OCI-LY1 (cell line): ENCODE measurements at regions not wholly inside any gene's neighbourhood (a gene's known extent, or its start where the extent isn't known, plus 50 kb on each side); places are given as distances from the start of the nearest gene placed in this dataset.

Experiments used
- CTCF ChIP-seq: fragments of 200-600 bp; sonication (generic), shearing (Covaris generic); IDR thresholded peaks from 2 replicates; pipeline ENCODE4 v1.5.1; 2017; ENCODE audit warnings: mild to moderate bottlenecking, antibody characterized with exemption, low read length, moderate library complexity, mixed read lengths
- EZH2 ChIP-seq: fragments of 200-600 bp; sonication (generic), shearing (Covaris generic); IDR thresholded peaks from 2 replicates; pipeline ENCODE4 v1.8.0; 2017; ENCODE audit warnings: borderline replicate concordance, mixed run types, mild to moderate bottlenecking, antibody characterized with exemption, low read length, moderate library complexity, mixed read lengths

DNA sequence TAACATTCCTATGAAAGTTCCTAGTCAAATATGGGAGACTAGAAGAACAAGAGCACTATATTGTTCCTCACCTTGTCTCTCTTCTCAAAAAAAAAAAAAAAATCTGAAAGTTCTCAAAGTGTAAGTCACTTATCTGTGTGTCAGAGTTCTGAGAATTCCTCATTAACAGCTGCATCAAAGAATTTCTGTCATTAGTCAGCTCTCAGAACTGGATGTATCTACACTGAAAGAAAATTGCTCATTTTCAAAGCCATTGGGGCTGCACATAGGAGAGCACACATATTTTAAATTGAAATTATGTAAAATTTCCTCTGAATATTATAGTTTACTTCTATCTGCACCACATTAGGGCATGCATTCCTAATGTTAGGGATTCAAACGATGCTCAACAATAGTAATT lies 99.5 kb upstream of the FTMT start:
- TF ChIP-seq CTCF (no peak), EZH2 (no peak)
